ENCODE measurements at regions not wholly inside any gene's neighbourhood (a gene's known extent, or its start where the extent isn't known, plus 50 kb on each side); places are given as distances from the start of the nearest gene placed in this dataset.
A peak's percentile ranks its signal among the peaks of the same experiment; 100 is the strongest.

DNA sequence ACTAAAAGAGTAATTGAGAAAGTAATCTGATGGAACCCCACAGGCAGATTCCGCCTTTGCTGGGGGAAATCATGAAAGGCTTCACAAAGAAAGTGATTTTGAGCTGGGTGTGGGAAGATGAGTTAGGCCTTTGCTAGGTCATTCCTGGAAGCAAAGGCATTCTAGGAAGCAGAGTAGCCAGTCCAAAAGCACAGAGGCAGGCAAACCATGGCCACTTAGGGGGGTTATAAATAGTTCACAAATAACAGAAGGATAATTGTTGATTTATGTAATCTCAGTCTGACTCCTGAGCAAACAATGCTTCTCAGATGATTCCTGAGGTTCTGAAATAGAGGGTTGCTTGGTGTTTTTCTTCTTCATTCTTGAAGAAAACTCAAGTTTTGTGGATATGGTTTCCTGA is 576.3 kb downstream of the NTRK3 start:
- TF ChIP-seq ETS1 (IDR thresholded peaks at IDR 0.05), result no peak
- H3K4me1 ChIP-seq (ENCODE audit: insufficient read depth), result no peaks in the 10 kb centered on the region
- Mint-ChIP-seq H3K4me1 (no peaks in the 10 kb centered on the region), H3K27me3 (ENCODE audit: insufficient read depth, low read depth, poor library complexity) (peaks cover 2% of the 10 kb centered on the region), H3K4me3 (no peak overlapping the region), H3K27ac (no peak overlapping the region), H3K36me3 (ENCODE audit: low read depth) (no peaks in the 10 kb centered on the region), H3K9me3 (peaks cover 2% of the 10 kb centered on the region; the same call in 2 of the 3 replicates)
- no peaks in the 10 kb centered on the region for H4K20me1 ChIP-seq (replicated peaks; ENCODE audit: insufficient read depth)
- peaks cover 3% of the 10 kb centered on the region; the same call in 1 of the 2 replicates for H3K9me2 ChIP-seq (ENCODE audit: insufficient read depth)
- no peak for DNase-seq (ENCODE audit: low spot score)
- ATAC-seq, result no peak
- H3F3A ChIP-seq (replicated peaks; ENCODE audit: low read depth), result no peaks in the 10 kb centered on the region
- H3K4me3 ChIP-seq, result no peak overlapping the region
- H3K27me3 ChIP-seq (ENCODE audit: insufficient read depth), result no peaks in the 10 kb centered on the region
- H3K4me2 ChIP-seq, result no peak overlapping the region
- H2AFZ ChIP-seq, result peak overlapping the region; percentile 5; the same call in 1 of the 2 replicates
- no peaks in the 10 kb centered on the region; the same call in 1 of the 2 replicates for H3K36me3 ChIP-seq (ENCODE audit: insufficient read depth)
- no peaks in the 10 kb centered on the region for H3K79me2 ChIP-seq (replicated peaks; ENCODE audit: insufficient read depth)
- H3K27ac ChIP-seq (ENCODE audit: low read depth), result no peak overlapping the region

DNA sequence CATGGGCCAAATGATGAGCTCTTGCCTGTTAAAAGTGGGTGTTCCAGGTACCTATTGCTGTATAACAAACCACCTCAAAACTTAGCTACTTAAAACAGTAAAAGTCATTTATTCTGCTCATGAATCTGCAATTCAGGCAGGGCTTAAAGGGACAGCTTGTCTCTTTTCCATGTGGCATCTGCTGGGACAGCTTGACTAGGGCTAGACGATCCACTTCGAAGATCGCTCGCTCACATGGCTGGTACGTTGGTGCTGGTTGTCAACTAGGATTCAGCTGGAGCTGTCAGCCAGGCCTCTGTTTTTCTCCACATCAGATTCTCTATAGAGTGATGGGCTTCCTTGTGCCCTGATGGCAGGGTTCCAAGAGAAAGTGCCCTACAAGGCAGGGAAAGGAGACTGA is 581.3 kb downstream of the NTRK3 start:
- no peak for DNase-seq (ENCODE audit: low spot score)
- no peak overlapping the region for H3K4me2 ChIP-seq
- peaks cover 6% of the 10 kb centered on the region for H3K27me3 Mint-ChIP-seq (ENCODE audit: insufficient read depth, low read depth, poor library complexity)
- H3K4me1 ChIP-seq (ENCODE audit: insufficient read depth), result no peaks in the 10 kb centered on the region
- H4K20me1 ChIP-seq (replicated peaks; ENCODE audit: insufficient read depth), result no peaks in the 10 kb centered on the region
- H3K27ac Mint-ChIP-seq, result no peak overlapping the region
- H2AFZ ChIP-seq, result no peak overlapping the region
- no peak for ATAC-seq
- H3K36me3 Mint-ChIP-seq (ENCODE audit: low read depth), result no peaks in the 10 kb centered on the region
- H3K27me3 ChIP-seq (ENCODE audit: insufficient read depth), result no peaks in the 10 kb centered on the region
- no peaks in the 10 kb centered on the region for H3K79me2 ChIP-seq (replicated peaks; ENCODE audit: insufficient read depth)
- no peak overlapping the region for H3K4me3 Mint-ChIP-seq
- no peaks in the 10 kb centered on the region for H3K9me2 ChIP-seq (ENCODE audit: insufficient read depth)
- no peaks in the 10 kb centered on the region for H3K36me3 ChIP-seq (ENCODE audit: insufficient read depth)
- H3K4me1 Mint-ChIP-seq, result no peaks in the 10 kb centered on the region
- no peak overlapping the region for H3K27ac ChIP-seq (ENCODE audit: low read depth)
- H3K4me3 ChIP-seq, result no peak overlapping the region
- peaks cover 2% of the 10 kb centered on the region; the same call in 1 of the 3 replicates for H3K9me3 Mint-ChIP-seq
- H3F3A ChIP-seq (replicated peaks; ENCODE audit: low read depth), result no peaks in the 10 kb centered on the region
- no peak for TF ChIP-seq ZNF331 (CRISPR knock-in tag; IDR thresholded peaks at IDR 0.05; ENCODE audit: low read depth)
- TF ChIP-seq, protein P1, sequence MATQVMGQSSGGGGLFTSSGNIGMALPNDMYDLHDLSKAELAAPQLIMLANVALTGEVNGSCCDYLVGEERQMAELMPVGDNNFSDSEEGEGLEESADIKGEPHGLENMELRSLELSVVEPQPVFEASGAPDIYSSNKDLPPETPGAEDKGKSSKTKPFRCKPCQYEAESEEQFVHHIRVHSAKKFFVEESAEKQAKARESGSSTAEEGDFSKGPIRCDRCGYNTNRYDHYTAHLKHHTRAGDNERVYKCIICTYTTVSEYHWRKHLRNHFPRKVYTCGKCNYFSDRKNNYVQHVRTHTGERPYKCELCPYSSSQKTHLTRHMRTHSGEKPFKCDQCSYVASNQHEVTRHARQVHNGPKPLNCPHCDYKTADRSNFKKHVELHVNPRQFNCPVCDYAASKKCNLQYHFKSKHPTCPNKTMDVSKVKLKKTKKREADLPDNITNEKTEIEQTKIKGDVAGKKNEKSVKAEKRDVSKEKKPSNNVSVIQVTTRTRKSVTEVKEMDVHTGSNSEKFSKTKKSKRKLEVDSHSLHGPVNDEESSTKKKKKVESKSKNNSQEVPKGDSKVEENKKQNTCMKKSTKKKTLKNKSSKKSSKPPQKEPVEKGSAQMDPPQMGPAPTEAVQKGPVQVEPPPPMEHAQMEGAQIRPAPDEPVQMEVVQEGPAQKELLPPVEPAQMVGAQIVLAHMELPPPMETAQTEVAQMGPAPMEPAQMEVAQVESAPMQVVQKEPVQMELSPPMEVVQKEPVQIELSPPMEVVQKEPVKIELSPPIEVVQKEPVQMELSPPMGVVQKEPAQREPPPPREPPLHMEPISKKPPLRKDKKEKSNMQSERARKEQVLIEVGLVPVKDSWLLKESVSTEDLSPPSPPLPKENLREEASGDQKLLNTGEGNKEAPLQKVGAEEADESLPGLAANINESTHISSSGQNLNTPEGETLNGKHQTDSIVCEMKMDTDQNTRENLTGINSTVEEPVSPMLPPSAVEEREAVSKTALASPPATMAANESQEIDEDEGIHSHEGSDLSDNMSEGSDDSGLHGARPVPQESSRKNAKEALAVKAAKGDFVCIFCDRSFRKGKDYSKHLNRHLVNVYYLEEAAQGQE (IDR thresholded peaks at IDR 0.05; ENCODE audit: unreplicated experiment), result no peak
- TF ChIP-seq JUNB (IDR thresholded peaks at IDR 0.05; ENCODE audit: unreplicated experiment), result no peak
- TF ChIP-seq POLR2AphosphoS5 (IDR thresholded peaks at IDR 0.05; ENCODE audit: low read depth), result no peak
- no peak for TF ChIP-seq NANOG (IDR thresholded peaks at IDR 0.05; ENCODE audit: borderline replicate concordance)
- TF ChIP-seq, protein P2, sequence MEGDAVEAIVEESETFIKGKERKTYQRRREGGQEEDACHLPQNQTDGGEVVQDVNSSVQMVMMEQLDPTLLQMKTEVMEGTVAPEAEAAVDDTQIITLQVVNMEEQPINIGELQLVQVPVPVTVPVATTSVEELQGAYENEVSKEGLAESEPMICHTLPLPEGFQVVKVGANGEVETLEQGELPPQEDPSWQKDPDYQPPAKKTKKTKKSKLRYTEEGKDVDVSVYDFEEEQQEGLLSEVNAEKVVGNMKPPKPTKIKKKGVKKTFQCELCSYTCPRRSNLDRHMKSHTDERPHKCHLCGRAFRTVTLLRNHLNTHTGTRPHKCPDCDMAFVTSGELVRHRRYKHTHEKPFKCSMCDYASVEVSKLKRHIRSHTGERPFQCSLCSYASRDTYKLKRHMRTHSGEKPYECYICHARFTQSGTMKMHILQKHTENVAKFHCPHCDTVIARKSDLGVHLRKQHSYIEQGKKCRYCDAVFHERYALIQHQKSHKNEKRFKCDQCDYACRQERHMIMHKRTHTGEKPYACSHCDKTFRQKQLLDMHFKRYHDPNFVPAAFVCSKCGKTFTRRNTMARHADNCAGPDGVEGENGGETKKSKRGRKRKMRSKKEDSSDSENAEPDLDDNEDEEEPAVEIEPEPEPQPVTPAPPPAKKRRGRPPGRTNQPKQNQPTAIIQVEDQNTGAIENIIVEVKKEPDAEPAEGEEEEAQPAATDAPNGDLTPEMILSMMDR (conservative IDR thresholded peaks at IDR 0.05; ENCODE audit: low read depth in 2 of 2), result no peak
- no peak for TF ChIP-seq EZH2 (IDR thresholded peaks at IDR 0.05; ENCODE audit: low read depth, unreplicated experiment)
- no peak for TF ChIP-seq EZH2phosphoT487 (IDR thresholded peaks at IDR 0.05; ENCODE audit: unreplicated experiment)
- TF ChIP-seq ETS1 (IDR thresholded peaks at IDR 0.05), result no peak
